Upper lobe of right lung (tissue), 1 donor: ENCODE measurements at regions not wholly inside any gene's neighbourhood (a gene's known extent, or its start where the extent isn't known, plus 50 kb on each side); places are given as distances from the start of the nearest gene placed in this dataset.

Experiments
- ATAC-seq: fragments of 200-7000 bp; cut with Tn5 transposase; one replicate; pipeline ENCODE4 v1.9.1; 2020; ENCODE audit warnings: mild to moderate bottlenecking, moderate library complexity
- DNase-seq: peaks from one replicate; pipeline ENCODE4 v3.0.0-alpha.2; 2020
- H3K27ac ChIP-seq: fragments of 200-600 bp; one replicate; pipeline ENCODE4 v1.8.0; 2022
- H3K27me3 ChIP-seq: fragments of 200-600 bp; one replicate; pipeline ENCODE4 v1.8.0; 2022; ENCODE audit warnings: mild to moderate bottlenecking
- H3K36me3 ChIP-seq: fragments of 200-600 bp; one replicate; pipeline ENCODE4 v1.8.0; 2022
- H3K4me1 ChIP-seq: fragments of 200-600 bp; one replicate; pipeline ENCODE4 v1.8.0; 2022
- H3K4me3 ChIP-seq: fragments of 200-600 bp; one replicate; pipeline ENCODE4 v1.8.0; 2022; ENCODE audit warnings: mild to moderate bottlenecking
- H3K9me3 ChIP-seq: fragments of 200-600 bp; one replicate; pipeline ENCODE4 v1.8.0; 2022
- intact Hi-C: fragments of 100-400 bp; cut with DNase I; formaldehyde crosslinking; loops from one replicate; pipeline ENCODE4 v1.11.0; 2022
- TF ChIP-seq, protein P1 (sequence below): fragments of 200-600 bp; IDR thresholded peaks from one replicate; pipeline ENCODE4 v1.8.0; 2022; ENCODE audit warnings: antibody characterized with exemption
- donor health status: DM: no; HTN: yes; CAD: no; lungs with severe emphysema.

DNA sequence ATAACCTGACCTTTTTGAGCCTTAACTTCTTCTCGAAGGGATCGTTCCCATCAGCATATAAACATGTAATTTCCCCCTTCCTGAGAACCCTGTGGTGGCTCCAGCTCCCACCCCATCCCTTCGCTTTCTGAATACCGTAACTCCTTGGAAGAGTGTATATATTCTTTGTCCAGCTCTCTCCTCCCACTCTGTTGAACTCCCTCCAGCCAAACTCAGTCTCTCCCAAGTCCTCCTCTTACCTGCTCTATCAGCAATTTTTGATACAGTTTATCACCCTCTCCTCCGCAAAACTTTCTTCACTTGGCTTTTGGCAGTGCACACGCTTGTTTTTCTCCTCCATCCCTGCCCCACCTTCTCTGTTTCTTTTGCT, 109.9 kb upstream of the SLC25A33 start:
- Histone ChIP-seq H3K27me3 (no peaks in the 10 kb centered on the region), H3K4me1 (peaks cover 14% of the 10 kb centered on the region), H3K27ac (peak overlapping the region; percentile 72), H3K4me3 (peak overlapping the region; percentile 54), H3K36me3 (no peaks in the 10 kb centered on the region), H3K9me3 (no peaks in the 10 kb centered on the region)
- no peak for ATAC-seq
- TF ChIP-seq, protein P1, sequence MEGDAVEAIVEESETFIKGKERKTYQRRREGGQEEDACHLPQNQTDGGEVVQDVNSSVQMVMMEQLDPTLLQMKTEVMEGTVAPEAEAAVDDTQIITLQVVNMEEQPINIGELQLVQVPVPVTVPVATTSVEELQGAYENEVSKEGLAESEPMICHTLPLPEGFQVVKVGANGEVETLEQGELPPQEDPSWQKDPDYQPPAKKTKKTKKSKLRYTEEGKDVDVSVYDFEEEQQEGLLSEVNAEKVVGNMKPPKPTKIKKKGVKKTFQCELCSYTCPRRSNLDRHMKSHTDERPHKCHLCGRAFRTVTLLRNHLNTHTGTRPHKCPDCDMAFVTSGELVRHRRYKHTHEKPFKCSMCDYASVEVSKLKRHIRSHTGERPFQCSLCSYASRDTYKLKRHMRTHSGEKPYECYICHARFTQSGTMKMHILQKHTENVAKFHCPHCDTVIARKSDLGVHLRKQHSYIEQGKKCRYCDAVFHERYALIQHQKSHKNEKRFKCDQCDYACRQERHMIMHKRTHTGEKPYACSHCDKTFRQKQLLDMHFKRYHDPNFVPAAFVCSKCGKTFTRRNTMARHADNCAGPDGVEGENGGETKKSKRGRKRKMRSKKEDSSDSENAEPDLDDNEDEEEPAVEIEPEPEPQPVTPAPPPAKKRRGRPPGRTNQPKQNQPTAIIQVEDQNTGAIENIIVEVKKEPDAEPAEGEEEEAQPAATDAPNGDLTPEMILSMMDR: no peak
- intact Hi-C loops: no loop called here
- no peak for DNase-seq

DNA sequence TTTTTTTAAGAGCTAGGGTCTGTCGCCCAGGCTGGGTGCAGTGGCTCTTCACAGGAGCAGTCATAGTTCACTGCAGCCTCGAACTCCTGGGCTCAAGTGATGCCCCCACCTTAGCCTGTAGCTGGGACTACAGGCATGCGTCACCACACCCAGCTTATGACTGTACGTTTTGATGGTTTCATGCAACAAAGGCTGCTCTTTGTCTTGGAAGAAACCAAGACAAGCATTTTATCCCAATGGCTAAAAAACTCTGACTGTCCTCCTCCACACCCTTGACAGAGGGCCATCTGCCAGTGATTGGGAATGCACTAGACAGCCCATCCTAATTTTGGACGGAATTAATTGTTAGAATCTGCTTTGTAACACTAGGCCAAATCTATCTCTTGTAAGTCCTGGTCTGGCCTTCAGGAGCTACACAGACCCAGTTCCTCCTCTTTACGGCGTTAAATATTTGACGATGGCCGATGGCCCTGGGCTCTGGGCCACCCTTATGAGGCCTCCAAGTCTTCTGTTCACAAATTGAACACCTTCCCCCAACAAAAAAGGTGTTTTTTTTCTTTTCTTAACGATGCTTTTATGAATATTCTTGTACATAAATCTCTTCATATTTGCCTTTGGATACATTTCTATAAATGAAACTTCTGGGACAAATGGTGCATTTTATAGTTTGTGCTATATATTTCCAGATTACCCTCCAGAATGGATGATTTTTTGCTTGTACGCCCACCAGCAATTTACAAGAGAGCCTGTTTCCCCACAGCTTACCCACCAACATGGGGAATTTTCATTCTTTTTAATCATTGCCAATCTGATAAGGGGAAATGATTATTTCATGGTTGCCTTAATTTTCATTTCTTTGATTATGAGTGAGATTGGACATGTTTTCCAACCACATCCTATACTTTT, 104.8 kb upstream of the SLC25A33 start:
- H3K4me3 ChIP-seq: no peak overlapping the region
- TF ChIP-seq, protein P1: no peak
- peak overlapping the region; percentile 51 for H3K27ac ChIP-seq
- intact Hi-C loops: no loop called here
- H3K27me3 ChIP-seq: no peaks in the 10 kb centered on the region
- H3K4me1 ChIP-seq: peaks cover 39% of the 10 kb centered on the region
- DNase-seq (no peak), ATAC-seq (no peak)
- no peaks in the 10 kb centered on the region for H3K36me3 ChIP-seq
- H3K9me3 ChIP-seq: no peaks in the 10 kb centered on the region

DNA sequence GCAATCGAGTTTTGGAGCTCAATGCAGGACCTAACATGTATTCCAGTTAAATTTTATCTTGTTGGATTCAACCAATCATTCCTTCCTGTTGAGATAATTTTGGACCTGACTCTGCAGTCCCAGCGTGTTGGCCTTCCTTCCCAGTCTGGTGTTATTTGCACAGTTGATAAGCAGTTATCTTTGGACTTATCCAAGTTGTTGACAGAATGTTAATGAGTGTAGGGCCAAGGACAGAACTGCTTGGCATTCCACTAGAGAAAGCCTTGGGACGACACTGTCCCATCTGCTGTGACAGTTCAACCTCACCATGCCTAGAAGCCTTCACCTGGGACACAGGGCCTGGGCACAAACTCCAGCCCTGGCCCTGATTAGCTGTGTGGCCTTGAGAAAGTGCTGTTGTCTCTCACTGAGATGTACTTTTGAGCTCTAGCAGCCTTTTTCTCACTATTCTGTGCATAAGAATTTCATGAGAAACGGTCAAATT, 104.1 kb upstream of the SLC25A33 start:
- Histone ChIP-seq H3K27ac (peak overlapping the region; percentile 51), H3K36me3 (no peaks in the 10 kb centered on the region), H3K27me3 (no peaks in the 10 kb centered on the region), H3K4me1 (peaks cover 37% of the 10 kb centered on the region), H3K4me3 (no peak overlapping the region), H3K9me3 (no peaks in the 10 kb centered on the region)
- peak; percentile 10 for ATAC-seq
- intact Hi-C loops: no loop called here
- TF ChIP-seq, protein P1: no peak
- DNase-seq: no peak

DNA sequence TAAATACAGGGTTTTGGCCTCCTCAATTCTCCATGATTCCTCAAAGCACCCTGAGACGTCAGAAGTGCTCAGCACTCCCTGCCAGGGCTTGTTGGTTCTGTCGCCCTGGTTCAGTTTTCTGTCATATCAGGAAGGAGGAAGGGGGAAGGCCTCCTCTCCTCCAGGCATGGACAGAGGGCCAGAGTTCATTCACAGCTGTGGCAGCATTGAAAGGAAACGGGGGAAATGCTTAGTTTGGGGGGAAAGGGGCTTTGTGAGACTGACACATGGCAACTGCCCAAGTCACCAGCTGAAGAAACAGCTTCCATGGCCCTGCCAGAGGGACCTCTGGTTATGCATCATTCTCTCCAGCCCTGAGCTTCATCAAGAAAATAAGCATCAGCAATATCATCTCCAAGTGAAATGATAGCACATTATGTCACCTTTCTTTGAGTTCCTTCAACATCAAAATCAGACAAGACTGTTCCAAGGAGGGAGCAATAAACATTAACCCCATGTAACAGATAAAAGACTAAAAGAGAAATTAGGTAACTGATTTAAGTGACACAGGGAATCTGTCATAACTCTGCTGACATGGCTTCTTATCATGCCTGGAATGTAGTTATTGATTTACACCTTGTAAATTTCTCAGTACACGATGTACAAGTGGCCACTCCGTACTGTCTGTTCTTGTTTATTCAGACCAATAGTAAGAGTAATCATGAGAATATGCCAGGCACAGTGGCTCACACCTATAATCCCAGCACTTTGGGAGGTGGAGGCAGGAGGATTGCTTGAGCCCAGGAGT, 103.2 kb upstream of the SLC25A33 start:
- DNase-seq (no peak), ATAC-seq (peak; percentile 20)
- peak overlapping the region; percentile 51 for H3K27ac ChIP-seq

DNA sequence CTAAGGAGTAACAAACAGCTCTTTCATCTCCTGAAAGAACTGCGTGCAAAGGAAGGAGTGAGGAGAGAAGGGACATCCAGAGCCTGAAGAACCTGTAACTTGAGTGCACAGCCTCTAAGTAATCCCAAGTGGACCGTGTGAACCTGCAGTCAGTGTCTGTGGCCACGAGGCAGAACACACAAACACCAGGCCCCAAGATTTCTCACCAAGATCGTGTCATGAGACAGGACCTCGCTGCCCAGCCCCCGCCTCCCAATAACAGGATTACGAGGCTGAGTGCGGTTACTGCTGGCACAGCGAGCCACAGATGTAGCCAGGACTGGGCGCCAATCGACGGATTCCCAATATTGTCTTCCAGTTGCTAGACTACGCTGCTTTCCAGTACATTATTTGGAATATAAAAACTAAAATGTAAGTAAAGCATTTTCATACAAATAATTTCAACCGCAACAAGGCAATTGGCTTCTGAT, 101.3 kb upstream of the SLC25A33 start:
- no peaks in the 10 kb centered on the region for H3K36me3 ChIP-seq
- no peak for ATAC-seq
- DNase-seq: no peak
- TF ChIP-seq, protein P1: no peak
- no peaks in the 10 kb centered on the region for H3K9me3 ChIP-seq
- H3K4me1 ChIP-seq: peaks cover 46% of the 10 kb centered on the region
- no peak overlapping the region for H3K4me3 ChIP-seq
- intact Hi-C loops: no loop called here
- H3K27me3 ChIP-seq: no peaks in the 10 kb centered on the region
- H3K27ac ChIP-seq: peak overlapping the region; percentile 40

More for the DNA sequence above, 103.2 kb upstream of the SLC25A33 start:
- Histone ChIP-seq H3K27me3 (no peaks in the 10 kb centered on the region), H3K36me3 (no peaks in the 10 kb centered on the region), H3K4me3 (no peak overlapping the region), H3K9me3 (no peaks in the 10 kb centered on the region), H3K4me1 (peaks cover 38% of the 10 kb centered on the region)
- TF ChIP-seq, protein P1: no peak
- intact Hi-C loops: no loop called here
